WTC11 (cell line): ENCODE measurements at regions not wholly inside any gene's neighbourhood (a gene's known extent, or its start where the extent isn't known, plus 50 kb on each side); places are given as distances from the start of the nearest gene placed in this dataset.

Experiments
- ATAC-seq: fragments of 200-7000 bp; cut with Tn5 transposase; 2 replicates; pipeline ENCODE4 v1.10.0; 2021; ENCODE audit warnings: mild to moderate bottlenecking, moderate library complexity
- CTCF ChIA-PET: fragments of 300-600 bp; sonication (Branson Sonifier 250); formaldehyde crosslinking; loops from one replicate; lab custom pipeline; 2021; ENCODE audit warnings: antibody characterized with exemption; lab: Charles Lee
- POLR2A ChIA-PET: fragments of 350-600 bp; sonication (Branson Sonifier 250); formaldehyde crosslinking; loops from one replicate; lab custom pipeline; 2021; ENCODE audit warnings: antibody characterized with exemption; lab: Charles Lee
- DNase-seq: peaks from one replicate; pipeline ENCODE4 v3.0.0; 2021; ENCODE audit warnings: low spot score
- H3K27ac Mint-ChIP-seq: 2 replicates; pipeline ENCODE4 v1.8.0; 2021; ENCODE audit warnings: mixed read lengths
- H3K27me3 Mint-ChIP-seq: 2 replicates; pipeline ENCODE4 v1.8.0; 2021; ENCODE audit warnings: low read depth, mild to moderate bottlenecking, moderate library complexity, mixed read lengths
- H3K36me3 Mint-ChIP-seq: 2 replicates; pipeline ENCODE4 v1.8.0; 2021; ENCODE audit warnings: mixed read lengths
- H3K4me1 Mint-ChIP-seq: 2 replicates; pipeline ENCODE4 v1.8.0; 2022; ENCODE audit warnings: mixed read lengths
- H3K4me3 Mint-ChIP-seq: 2 replicates; pipeline ENCODE4 v1.8.0; 2021; ENCODE audit warnings: mild to moderate bottlenecking, moderate library complexity, mixed read lengths
- H3K9me3 Mint-ChIP-seq: 2 replicates; pipeline ENCODE4 v1.8.0; 2021; ENCODE audit warnings: mixed read lengths
- AR ChIP-seq: fragments of 250-450 bp; sonication (Bioruptor Pico); IDR thresholded peaks from 2 replicates; pipeline ENCODE4 v1.9.0; 2021; ENCODE audit warnings: mild to moderate bottlenecking
- ATF2 ChIP-seq: sonication (generic); formaldehyde crosslinking; IDR thresholded peaks from 2 replicates; pipeline ENCODE4 v1.8.1; 2022; ENCODE audit warnings: low read depth, missing genetic modification reagents, borderline replicate concordance
- ATF6 ChIP-seq: sonication (generic); formaldehyde crosslinking; IDR thresholded peaks from 2 replicates; pipeline ENCODE4 v1.8.1; 2023; ENCODE audit warnings: mild to moderate bottlenecking, missing genetic modification reagents
- CREM ChIP-seq: sonication (generic); formaldehyde crosslinking; IDR thresholded peaks from 2 replicates; pipeline ENCODE4 v1.8.1; 2022; ENCODE audit warnings: mild to moderate bottlenecking, missing genetic modification reagents, moderate library complexity
- CTCF ChIP-seq: fragments of 200-600 bp; IDR thresholded peaks from 2 replicates; pipeline ENCODE4 v1.8.0; 2022; ENCODE audit warnings: antibody characterized with exemption
- E2F4 ChIP-seq: sonication (generic); formaldehyde crosslinking; IDR thresholded peaks from 2 replicates; pipeline ENCODE4 v1.8.1; 2022; ENCODE audit warnings: low read depth, mild to moderate bottlenecking, moderate library complexity, missing genetic modification reagents, borderline replicate concordance
- HMGXB4 ChIP-seq: sonication (generic); formaldehyde crosslinking; IDR thresholded peaks from 2 replicates; pipeline ENCODE4 v1.8.1; 2023; ENCODE audit warnings: mild to moderate bottlenecking, moderate library complexity, missing genetic modification reagents
- IRF1 ChIP-seq: sonication (generic); formaldehyde crosslinking; IDR thresholded peaks from 2 replicates; pipeline ENCODE4 v1.8.0; 2023; ENCODE audit warnings: missing genetic modification reagents
- JAZF1 ChIP-seq: fragments of 250-450 bp; sonication (Bioruptor Pico); IDR thresholded peaks from 2 replicates; pipeline ENCODE4 v1.9.0; 2021; ENCODE audit warnings: moderate library complexity, mild to moderate bottlenecking, inconsistent platforms
- TP53 ChIP-seq: sonication (generic); formaldehyde crosslinking; IDR thresholded peaks from 2 replicates; pipeline ENCODE4 v1.8.1; 2023; ENCODE audit warnings: mild to moderate bottlenecking, missing genetic modification reagents
- ZNF281 ChIP-seq: sonication (generic); formaldehyde crosslinking; IDR thresholded peaks from 2 replicates; pipeline ENCODE4 v1.8.0; 2023; ENCODE audit warnings: mild to moderate bottlenecking, missing genetic modification reagents
- ZNF416 ChIP-seq: fragments of 250-450 bp; sonication (Bioruptor Pico); IDR thresholded peaks from 2 replicates; pipeline ENCODE4 v1.9.0; 2021; ENCODE audit warnings: mild to moderate bottlenecking, inconsistent platforms
- ZNF423 ChIP-seq: fragments of 250-450 bp; sonication (Bioruptor Pico); IDR thresholded peaks from 2 replicates; pipeline ENCODE4 v2.1.2; 2022; ENCODE audit warnings: mild to moderate bottlenecking, moderate library complexity
- ZSCAN18 ChIP-seq: fragments of 250-450 bp; sonication (Bioruptor Pico); IDR thresholded peaks from 2 replicates; pipeline ENCODE4 v2.1.2; 2022; ENCODE audit warnings: mild to moderate bottlenecking, moderate library complexity

GRCh38 chr2:234191819-234192407 is 141.4 kb downstream of the SPP2 start:
- TF ChIP-seq ZNF281 (CRISPR knock-in tag) (no peak), AR (no peak), CREM (CRISPR knock-in tag) (no peak), ATF2 (CRISPR knock-in tag) (no peak), JAZF1 (CRISPR knock-in tag) (no peak)
- TF ChIP-seq, all 79 proteins: peak for 0
- CTCF ChIA-PET, result no interaction called here
- POLR2A ChIA-PET, result no interaction called here
- no peak for ATAC-seq
- Mint-ChIP-seq H3K27me3 (peaks cover 6% of the 10 kb centered on the region), H3K27ac (no peak overlapping the region), H3K4me1 (peaks cover 9% of the 10 kb centered on the region), H3K9me3 (peaks cover 13% of the 10 kb centered on the region), H3K36me3 (peaks cover 3% of the 10 kb centered on the region; the same call in 1 of the 2 replicates), H3K4me3 (no peak overlapping the region)
- no peak for DNase-seq

GRCh38 chr2:234189786-234190300 is 139.3 kb downstream of the SPP2 start:
- Mint-ChIP-seq H3K4me3 (no peak overlapping the region), H3K9me3 (peaks cover 11% of the 10 kb centered on the region), H3K36me3 (peaks cover 8% of the 10 kb centered on the region), H3K4me1 (peaks cover 9% of the 10 kb centered on the region), H3K27ac (no peak overlapping the region), H3K27me3 (no peaks in the 10 kb centered on the region; the same call in 1 of the 2 replicates)
- ChIA-PET POLR2A (no interaction called here), CTCF (no interaction called here)
- ATAC-seq, result no peak
- no peak for DNase-seq
- TF ChIP-seq CTCF (no peak), IRF1 (no peak), ATF6 (CRISPR knock-in tag) (no peak), ZNF416 (CRISPR knock-in tag) (no peak), ATF2 (CRISPR knock-in tag) (no peak), ZSCAN18 (CRISPR knock-in tag) (no peak), JAZF1 (CRISPR knock-in tag) (no peak), TP53 (no peak), ZNF423 (CRISPR knock-in tag) (no peak), HMGXB4 (no peak), E2F4 (CRISPR knock-in tag) (no peak)
